SW 1271 (cell line): ENCODE measurements at regions not wholly inside any gene's neighbourhood (a gene's known extent, or its start where the extent isn't known, plus 50 kb on each side); places are given as distances from the start of the nearest gene placed in this dataset.

Experiments used
- DNase-seq, 2 experiments: peaks; one replicate each; lab custom pipeline; 2025; lab: John Stamatoyannopoulos, UW

- no peak for DNase-seq
Measured at GRCh38 chr2:4499316-4500030, 796.1 kb downstream of the DCDC2C start.

- no peak for DNase-seq
Measured at GRCh38 chr2:4501525-4501924, 798.1 kb downstream of the DCDC2C start.

GRCh38 chr2:4502230-4502843, 799.0 kb downstream of the DCDC2C start:
- no peak for DNase-seq

- DNase-seq: no peak
Measured at GRCh38 chr2:4507661-4508060, 804.3 kb downstream of the DCDC2C start.

- no peak for DNase-seq
Measured at GRCh38 chr2:4515871-4516761, 812.7 kb downstream of the DCDC2C start.

GRCh38 chr2:4518596-4518995, 815.2 kb downstream of the DCDC2C start:
- DNase-seq: no peak

- no peak for DNase-seq
Measured at GRCh38 chr2:4522498-4523421, 819.4 kb downstream of the DCDC2C start.

- no peak for DNase-seq
Measured at GRCh38 chr2:4527416-4527815, 824.0 kb downstream of the DCDC2C start.

GRCh38 chr2:4528246-4528645, 824.9 kb downstream of the DCDC2C start:
- DNase-seq: no peak

- no peak for DNase-seq
Measured at GRCh38 chr2:4528773-4529172, 825.4 kb downstream of the DCDC2C start.

- DNase-seq: no peak
Measured at GRCh38 chr2:4529738-4530137, 826.4 kb downstream of the DCDC2C start.

- DNase-seq: no peak
Measured at GRCh38 chr2:4530231-4530630, 826.9 kb downstream of the DCDC2C start.

GRCh38 chr2:4533806-4534205, 830.4 kb downstream of the DCDC2C start:
- no peak for DNase-seq

- no peak for DNase-seq
Measured at GRCh38 chr2:4539121-4539520, 835.7 kb downstream of the DCDC2C start.

GRCh38 chr2:4549666-4550210, 846.4 kb downstream of the DCDC2C start:
- DNase-seq: no peak

GRCh38 chr2:4551691-4552474, 848.5 kb downstream of the DCDC2C start:
- DNase-seq: no peak

GRCh38 chr2:4553241-4553640, 849.9 kb downstream of the DCDC2C start:
- no peak for DNase-seq

- no peak for DNase-seq
Measured at GRCh38 chr2:4556135-4556896, 852.9 kb downstream of the DCDC2C start.

GRCh38 chr2:4561196-4561595, 857.8 kb downstream of the DCDC2C start:
- no peak for DNase-seq

GRCh38 chr2:4576075-4576474, 872.7 kb downstream of the DCDC2C start:
- DNase-seq: no peak
